Calu3 (cell line): ENCODE measurements at regions not wholly inside any gene's neighbourhood (a gene's known extent, or its start where the extent isn't known, plus 50 kb on each side); places are given as distances from the start of the nearest gene placed in this dataset.

Experiments used
- BruUV-seq: library from RNA; stranded (reverse); fragments of 400-500 nt; replicated peaks from 2 replicates; lab custom pipeline; 2021; lab: Mats Ljungman, UMichigan
- CTCF ChIA-PET: fragments of 300-600 bp; sonication (Branson Sonifier 250); formaldehyde crosslinking; loops from one replicate; lab custom pipeline; 2022; ENCODE audit warnings: antibody characterized with exemption; lab: Charles Lee
- DNase-seq: peaks from one replicate; pipeline ENCODE4 v3.0.0; 2022
- H3K27ac Mint-ChIP-seq: one replicate; pipeline ENCODE4 v1.8.0; 2022; ENCODE audit warnings: mixed read lengths; ENCODE audit not compliant: unreplicated experiment
- H3K27me3 Mint-ChIP-seq: one replicate; pipeline ENCODE4 v1.8.0; 2022; ENCODE audit warnings: mixed read lengths; ENCODE audit not compliant: unreplicated experiment
- H3K36me3 Mint-ChIP-seq: one replicate; pipeline ENCODE4 v1.8.0; 2022; ENCODE audit warnings: mild to moderate bottlenecking, moderate library complexity, mixed read lengths; ENCODE audit not compliant: insufficient read depth, unreplicated experiment
- H3K4me1 Mint-ChIP-seq: one replicate; pipeline ENCODE4 v1.8.0; 2022; ENCODE audit warnings: mild to moderate bottlenecking, low read depth, mixed read lengths; ENCODE audit not compliant: unreplicated experiment
- H3K4me3 Mint-ChIP-seq: one replicate; pipeline ENCODE4 v1.8.0; 2022; ENCODE audit warnings: mild to moderate bottlenecking, low read depth, moderate library complexity, mixed read lengths; ENCODE audit not compliant: unreplicated experiment
- H3K9me3 Mint-ChIP-seq: one replicate; pipeline ENCODE4 v1.8.0; 2022; ENCODE audit warnings: low read depth, mixed read lengths; ENCODE audit not compliant: unreplicated experiment
- intact Hi-C: fragments of 100-400 bp; cut with micrococcal nuclease; formaldehyde crosslinking; loops from one replicate; pipeline ENCODE4 v1.10.0; 2022; ENCODE audit not compliant: unreplicated experiment
- TF ChIP-seq, protein P1 (sequence below): fragments of 200-600 bp; IDR thresholded peaks from one replicate; pipeline ENCODE4 v1.8.0; 2022; ENCODE audit warnings: antibody characterized with exemption; ENCODE audit not compliant: unreplicated experiment

DNA sequence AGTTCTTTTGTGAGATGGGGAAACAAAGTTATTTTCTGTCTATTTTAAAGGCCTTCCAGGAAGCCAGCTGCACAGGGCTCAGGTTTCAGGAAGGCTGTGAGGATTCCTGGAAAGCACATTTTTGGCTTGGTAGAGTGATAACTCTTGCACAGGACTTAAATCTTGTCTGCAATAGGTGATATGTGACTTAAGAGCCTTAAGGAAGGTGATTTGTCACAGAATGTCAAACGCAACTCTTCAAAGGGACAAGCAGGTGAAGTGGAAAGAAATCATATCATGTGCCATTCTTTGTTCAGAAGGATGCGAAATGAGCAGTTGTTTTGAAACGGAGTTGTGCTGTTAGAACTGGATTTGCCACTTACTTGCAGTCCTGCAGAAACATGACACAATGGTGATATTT lies 459.3 kb downstream of the MAT2B start:
- Mint-ChIP-seq H3K27ac (no peak overlapping the region), H3K4me3 (no peak overlapping the region), H3K9me3 (no peaks in the 10 kb centered on the region), H3K27me3 (no peaks in the 10 kb centered on the region), H3K4me1 (peaks cover 11% of the 10 kb centered on the region), H3K36me3 (no peaks in the 10 kb centered on the region)
- no peak for DNase-seq
- no TSS peak for BruUV-seq
- CTCF ChIA-PET: no interaction called here
- intact Hi-C loops: no loop called here
- TF ChIP-seq, protein P1, sequence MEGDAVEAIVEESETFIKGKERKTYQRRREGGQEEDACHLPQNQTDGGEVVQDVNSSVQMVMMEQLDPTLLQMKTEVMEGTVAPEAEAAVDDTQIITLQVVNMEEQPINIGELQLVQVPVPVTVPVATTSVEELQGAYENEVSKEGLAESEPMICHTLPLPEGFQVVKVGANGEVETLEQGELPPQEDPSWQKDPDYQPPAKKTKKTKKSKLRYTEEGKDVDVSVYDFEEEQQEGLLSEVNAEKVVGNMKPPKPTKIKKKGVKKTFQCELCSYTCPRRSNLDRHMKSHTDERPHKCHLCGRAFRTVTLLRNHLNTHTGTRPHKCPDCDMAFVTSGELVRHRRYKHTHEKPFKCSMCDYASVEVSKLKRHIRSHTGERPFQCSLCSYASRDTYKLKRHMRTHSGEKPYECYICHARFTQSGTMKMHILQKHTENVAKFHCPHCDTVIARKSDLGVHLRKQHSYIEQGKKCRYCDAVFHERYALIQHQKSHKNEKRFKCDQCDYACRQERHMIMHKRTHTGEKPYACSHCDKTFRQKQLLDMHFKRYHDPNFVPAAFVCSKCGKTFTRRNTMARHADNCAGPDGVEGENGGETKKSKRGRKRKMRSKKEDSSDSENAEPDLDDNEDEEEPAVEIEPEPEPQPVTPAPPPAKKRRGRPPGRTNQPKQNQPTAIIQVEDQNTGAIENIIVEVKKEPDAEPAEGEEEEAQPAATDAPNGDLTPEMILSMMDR: no peak

DNA sequence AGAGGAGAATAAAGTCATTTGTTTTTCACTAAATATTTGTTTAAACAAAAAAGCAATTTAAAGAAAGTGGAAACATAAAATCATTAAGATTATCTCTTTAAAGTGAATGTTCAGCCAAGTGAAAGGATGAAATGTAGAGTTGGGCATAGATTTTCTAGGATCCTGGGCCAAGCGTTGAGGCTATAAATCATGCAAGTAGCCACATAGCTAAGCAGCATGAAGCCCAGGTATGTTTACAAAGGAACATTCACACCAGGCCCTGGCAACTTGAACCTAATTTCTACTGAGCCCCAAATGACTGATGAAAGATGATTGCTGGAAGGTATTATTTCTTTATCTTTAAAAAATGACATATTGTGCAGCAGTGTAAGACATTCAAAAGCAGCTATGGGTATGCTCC lies 461.8 kb downstream of the MAT2B start:
- H3K27ac Mint-ChIP-seq: no peak overlapping the region

DNA sequence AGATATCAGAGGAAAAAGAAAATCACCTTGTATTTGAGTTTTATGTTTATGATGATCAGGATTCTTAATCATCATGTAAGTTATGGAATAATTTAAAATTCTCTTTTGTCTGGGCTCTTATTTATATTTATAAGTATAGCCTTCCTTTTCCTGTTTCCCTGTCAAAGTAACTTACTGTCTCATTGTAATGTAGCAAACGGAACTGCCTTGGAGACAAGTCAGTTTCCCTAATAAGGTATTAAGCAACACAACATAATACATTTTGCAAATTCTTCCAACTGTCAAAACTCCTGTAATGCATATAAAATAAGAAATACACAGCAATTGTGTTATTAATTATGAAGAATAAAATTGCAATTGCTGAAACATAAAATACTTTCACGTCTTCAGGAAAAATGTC lies 463.2 kb downstream of the MAT2B start:
- H3K4me3 Mint-ChIP-seq: no peak overlapping the region
- no peaks in the 10 kb centered on the region for H3K27me3 Mint-ChIP-seq
- peaks cover 11% of the 10 kb centered on the region for H3K4me1 Mint-ChIP-seq
- BruUV-seq: no TSS peak
- TF ChIP-seq, protein P1: no peak
- DNase-seq: no peak
- intact Hi-C loops: no loop called here
- H3K27ac Mint-ChIP-seq: no peak overlapping the region
- H3K36me3 Mint-ChIP-seq: no peaks in the 10 kb centered on the region
- CTCF ChIA-PET: no interaction called here
- peaks cover 3% of the 10 kb centered on the region for H3K9me3 Mint-ChIP-seq

More for the DNA sequence above, 461.8 kb downstream of the MAT2B start:
- Mint-ChIP-seq H3K36me3 (no peaks in the 10 kb centered on the region), H3K4me3 (no peak overlapping the region), H3K27me3 (no peaks in the 10 kb centered on the region), H3K4me1 (peaks cover 11% of the 10 kb centered on the region), H3K9me3 (peaks cover under 1% of the 10 kb centered on the region)
- intact Hi-C loops: no loop called here
- no peak for DNase-seq
- TF ChIP-seq, protein P1: no peak
- BruUV-seq: no TSS peak
- CTCF ChIA-PET: interaction anchor here (0.6 kb wide), 1 partner anchor 303 kb away, joined by 3 read pairs; no protein-coding TSS in a partner anchor

DNA sequence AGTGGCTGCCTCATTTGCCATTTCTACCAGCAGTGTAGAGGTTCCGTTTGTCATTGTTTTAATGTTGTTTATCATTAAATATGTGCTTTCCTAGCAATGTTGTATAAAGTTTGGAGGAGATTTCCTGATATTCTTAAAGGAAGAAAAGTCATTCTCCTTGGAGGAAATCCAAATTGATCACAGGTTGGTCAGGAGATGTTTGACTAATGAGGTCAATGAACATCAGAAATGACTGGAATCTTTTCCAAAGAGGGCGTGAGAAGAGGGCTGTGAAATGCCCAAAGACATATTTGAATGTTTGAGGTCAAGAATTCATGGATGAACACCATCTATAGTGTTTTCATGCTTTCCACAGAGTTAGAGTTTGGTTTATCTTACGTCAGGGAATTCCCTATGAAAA lies 471.3 kb downstream of the MAT2B start:
- Mint-ChIP-seq H3K27me3 (no peaks in the 10 kb centered on the region), H3K27ac (no peak overlapping the region), H3K4me1 (no peaks in the 10 kb centered on the region), H3K36me3 (no peaks in the 10 kb centered on the region), H3K4me3 (no peak overlapping the region), H3K9me3 (peaks cover 3% of the 10 kb centered on the region)
- TF ChIP-seq, protein P1: no peak
- BruUV-seq: no TSS peak
- no peak for DNase-seq
- intact Hi-C loops: no loop called here
- CTCF ChIA-PET: no interaction called here
